Panc1 (cell line): ENCODE measurements at regions not wholly inside any gene's neighbourhood (a gene's known extent, or its start where the extent isn't known, plus 50 kb on each side); places are given as distances from the start of the nearest gene placed in this dataset.

Experiments used
- ATAC-seq: fragments of 200-7000 bp; cut with Tn5 transposase; 2 replicates; pipeline ENCODE4 v1.9.1; 2020; ENCODE audit warnings: mild to moderate bottlenecking, moderate library complexity
- BruUV-seq: library from RNA; stranded (reverse); fragments of 400-500 nt; replicated peaks from 2 replicates; lab custom pipeline; 2021; lab: Mats Ljungman, UMichigan
- CTCF ChIA-PET: fragments of 300-600 bp; sonication (Branson Sonifier 250); formaldehyde crosslinking; loops from one replicate; lab custom pipeline; 2022; ENCODE audit warnings: antibody characterized with exemption; lab: Charles Lee
- POLR2A ChIA-PET: fragments of 300-600 bp; sonication (Branson Sonifier 250); formaldehyde crosslinking; loops from one replicate; lab custom pipeline; 2022; ENCODE audit warnings: antibody characterized with exemption; lab: Charles Lee
- DNase-seq: peaks from one replicate; pipeline ENCODE4 v3.0.0-alpha.2; 2010; ENCODE audit warnings: low read depth, low spot score
- H3K27ac ChIP-seq: 2 replicates; pipeline ENCODE4 v1.5.1; 2011; ENCODE audit warnings: mild to moderate bottlenecking, low read length, inconsistent platforms
- H3K27me3 ChIP-seq: fragments of 200-500 bp; sonication (Bioruptor generic); 2 replicates; pipeline ENCODE4 v1.6.0; 2014; ENCODE audit warnings: low read length, inconsistent platforms; ENCODE audit not compliant: control insufficient read depth, insufficient read depth
- H3K36me3 ChIP-seq: fragments of 200-500 bp; sonication (Bioruptor generic); 2 replicates; pipeline ENCODE4 v1.5.1; 2014; ENCODE audit warnings: inconsistent platforms, mild to moderate bottlenecking, low read length, moderate library complexity; ENCODE audit not compliant: control insufficient read depth, insufficient read depth
- H3K4me1 ChIP-seq: 2 replicates; pipeline ENCODE4 v1.5.1; 2011; ENCODE audit warnings: inconsistent platforms, mild to moderate bottlenecking, low read length, moderate library complexity; ENCODE audit not compliant: control insufficient read depth, insufficient read depth
- H3K4me3 ChIP-seq, 2 experiments: 2 replicates each; pipeline ENCODE4 v1.5.1; 2011 to 2012; ENCODE audit warnings: low read depth in 2 of 2, low read length in 2 of 2, mild to moderate bottlenecking in 2 of 2, inconsistent platforms in 1 of 2, moderate library complexity in 1 of 2
- H3K9me3 ChIP-seq: fragments of 200-500 bp; sonication (Bioruptor generic); 2 replicates; pipeline ENCODE4 v1.5.1; 2014; ENCODE audit warnings: low read depth, mild to moderate bottlenecking, inconsistent platforms, low read length, moderate library complexity; ENCODE audit not compliant: control insufficient read depth, insufficient read depth
- POLR2AphosphoS5 ChIP-seq: IDR thresholded peaks from 2 replicates; pipeline ENCODE4 v1.6.1; 2012; ENCODE audit warnings: mild to moderate bottlenecking, low read depth, low read length, moderate library complexity
- SIN3A ChIP-seq: IDR thresholded peaks from 2 replicates; pipeline ENCODE4 v1.6.1; 2012; ENCODE audit warnings: low read depth, mild to moderate bottlenecking, low read length, moderate library complexity, borderline replicate concordance; ENCODE audit not compliant: insufficient read depth
- TCF7L2 ChIP-seq: IDR thresholded peaks from 2 replicates; pipeline ENCODE4 v1.6.1; 2011; ENCODE audit warnings: mild to moderate bottlenecking, low read depth, low read length, inconsistent platforms
- in situ Hi-C: cut with HindIII; loops from 2 replicates; pipeline ENCODE4 v1.10.0; 2016; ENCODE audit warnings: low sequenced_read_pairs, low pct_unique_long_range_greater_than_20kb
- intact Hi-C: fragments of 100-400 bp; cut with micrococcal nuclease; formaldehyde crosslinking; loops from one replicate; pipeline ENCODE4 v1.10.0; 2022; ENCODE audit not compliant: unreplicated experiment
- TF ChIP-seq, protein P1 (sequence below): fragments of 450-650 bp; IDR thresholded peaks from 2 replicates; pipeline ENCODE4 v1.5.1; 2017; ENCODE audit warnings: mild to moderate bottlenecking
- TF ChIP-seq, protein P2 (sequence below), 2 experiments: IDR thresholded peaks; 2 replicates each; pipeline ENCODE4 v1.6.1; 2011 to 2012; ENCODE audit warnings: low read depth in 2 of 2, control low read depth in 1 of 2, low read length in 1 of 2, mild to moderate bottlenecking in 1 of 2, moderate library complexity in 1 of 2; ENCODE audit not compliant: insufficient read depth in 1 of 2

DNA sequence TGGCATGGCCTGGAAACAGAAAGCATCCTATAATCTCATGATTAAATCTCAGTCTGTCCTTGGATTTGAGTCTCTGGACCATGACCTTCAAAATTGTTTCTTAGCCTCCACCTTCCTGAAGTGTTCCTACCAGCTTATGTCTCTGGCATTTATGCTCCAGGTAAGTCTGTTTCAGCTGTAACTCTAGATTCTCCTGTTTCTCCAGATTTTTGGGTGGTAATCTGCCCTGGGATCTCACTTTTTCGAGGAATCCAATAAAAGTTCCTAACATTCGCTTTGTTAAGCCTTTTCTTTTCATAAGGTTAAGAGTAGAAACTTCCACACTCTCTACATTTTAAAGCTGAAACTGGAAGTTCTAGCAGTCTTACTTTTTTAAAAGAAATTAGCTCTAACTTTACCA, 318.5 kb downstream of the C6orf118 start:
- ATAC-seq, result no peak
- no peaks in the 10 kb centered on the region for H3K36me3 ChIP-seq
- no peaks in the 10 kb centered on the region for H3K9me3 ChIP-seq
- H3K4me1 ChIP-seq, result no peaks in the 10 kb centered on the region
- ChIA-PET CTCF (no interaction called here), POLR2A (no interaction called here)
- in situ Hi-C loops (no loop called here), intact Hi-C loops (no loop called here)
- H3K4me3 ChIP-seq, result no peak overlapping the region
- no peaks in the 10 kb centered on the region for H3K27me3 ChIP-seq
- H3K27ac ChIP-seq, result no peak overlapping the region
- no TSS peak for BruUV-seq
- DNase-seq, result no peak
- TF ChIP-seq, protein P1, sequence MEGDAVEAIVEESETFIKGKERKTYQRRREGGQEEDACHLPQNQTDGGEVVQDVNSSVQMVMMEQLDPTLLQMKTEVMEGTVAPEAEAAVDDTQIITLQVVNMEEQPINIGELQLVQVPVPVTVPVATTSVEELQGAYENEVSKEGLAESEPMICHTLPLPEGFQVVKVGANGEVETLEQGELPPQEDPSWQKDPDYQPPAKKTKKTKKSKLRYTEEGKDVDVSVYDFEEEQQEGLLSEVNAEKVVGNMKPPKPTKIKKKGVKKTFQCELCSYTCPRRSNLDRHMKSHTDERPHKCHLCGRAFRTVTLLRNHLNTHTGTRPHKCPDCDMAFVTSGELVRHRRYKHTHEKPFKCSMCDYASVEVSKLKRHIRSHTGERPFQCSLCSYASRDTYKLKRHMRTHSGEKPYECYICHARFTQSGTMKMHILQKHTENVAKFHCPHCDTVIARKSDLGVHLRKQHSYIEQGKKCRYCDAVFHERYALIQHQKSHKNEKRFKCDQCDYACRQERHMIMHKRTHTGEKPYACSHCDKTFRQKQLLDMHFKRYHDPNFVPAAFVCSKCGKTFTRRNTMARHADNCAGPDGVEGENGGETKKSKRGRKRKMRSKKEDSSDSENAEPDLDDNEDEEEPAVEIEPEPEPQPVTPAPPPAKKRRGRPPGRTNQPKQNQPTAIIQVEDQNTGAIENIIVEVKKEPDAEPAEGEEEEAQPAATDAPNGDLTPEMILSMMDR, result no peak
- TF ChIP-seq SIN3A (no peak), TCF7L2 (no peak), POLR2AphosphoS5 (no peak)
- TF ChIP-seq, protein P2, sequence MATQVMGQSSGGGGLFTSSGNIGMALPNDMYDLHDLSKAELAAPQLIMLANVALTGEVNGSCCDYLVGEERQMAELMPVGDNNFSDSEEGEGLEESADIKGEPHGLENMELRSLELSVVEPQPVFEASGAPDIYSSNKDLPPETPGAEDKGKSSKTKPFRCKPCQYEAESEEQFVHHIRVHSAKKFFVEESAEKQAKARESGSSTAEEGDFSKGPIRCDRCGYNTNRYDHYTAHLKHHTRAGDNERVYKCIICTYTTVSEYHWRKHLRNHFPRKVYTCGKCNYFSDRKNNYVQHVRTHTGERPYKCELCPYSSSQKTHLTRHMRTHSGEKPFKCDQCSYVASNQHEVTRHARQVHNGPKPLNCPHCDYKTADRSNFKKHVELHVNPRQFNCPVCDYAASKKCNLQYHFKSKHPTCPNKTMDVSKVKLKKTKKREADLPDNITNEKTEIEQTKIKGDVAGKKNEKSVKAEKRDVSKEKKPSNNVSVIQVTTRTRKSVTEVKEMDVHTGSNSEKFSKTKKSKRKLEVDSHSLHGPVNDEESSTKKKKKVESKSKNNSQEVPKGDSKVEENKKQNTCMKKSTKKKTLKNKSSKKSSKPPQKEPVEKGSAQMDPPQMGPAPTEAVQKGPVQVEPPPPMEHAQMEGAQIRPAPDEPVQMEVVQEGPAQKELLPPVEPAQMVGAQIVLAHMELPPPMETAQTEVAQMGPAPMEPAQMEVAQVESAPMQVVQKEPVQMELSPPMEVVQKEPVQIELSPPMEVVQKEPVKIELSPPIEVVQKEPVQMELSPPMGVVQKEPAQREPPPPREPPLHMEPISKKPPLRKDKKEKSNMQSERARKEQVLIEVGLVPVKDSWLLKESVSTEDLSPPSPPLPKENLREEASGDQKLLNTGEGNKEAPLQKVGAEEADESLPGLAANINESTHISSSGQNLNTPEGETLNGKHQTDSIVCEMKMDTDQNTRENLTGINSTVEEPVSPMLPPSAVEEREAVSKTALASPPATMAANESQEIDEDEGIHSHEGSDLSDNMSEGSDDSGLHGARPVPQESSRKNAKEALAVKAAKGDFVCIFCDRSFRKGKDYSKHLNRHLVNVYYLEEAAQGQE (IDR thresholded peaks at IDR 0.05; ENCODE audit: insufficient read depth in 1 of 2, low read depth in 2 of 2, low read length in 1 of 2), result no peak

DNA sequence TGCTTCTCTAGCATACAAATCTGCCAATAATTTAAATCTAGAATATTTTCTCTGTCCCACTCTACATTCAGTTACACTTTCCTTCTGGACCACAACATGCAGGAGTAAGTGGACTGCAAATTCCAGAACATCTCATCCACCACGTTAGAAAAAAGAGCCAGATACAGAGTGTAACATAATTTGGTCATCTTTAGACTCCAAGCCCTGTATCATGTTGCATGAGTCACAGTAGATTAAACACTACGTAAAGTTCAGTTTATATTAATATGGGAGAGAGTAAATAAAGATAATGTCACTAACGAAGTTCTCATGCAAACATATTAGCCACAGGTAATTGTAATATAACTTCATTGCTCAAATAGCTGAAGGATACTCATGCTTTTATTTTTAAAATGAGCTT, 327.0 kb downstream of the C6orf118 start:
- no peak overlapping the region for H3K4me3 ChIP-seq
- ATAC-seq (no peak), DNase-seq (no peak)
- H3K36me3 ChIP-seq, result no peaks in the 10 kb centered on the region
- no peak for TF ChIP-seq TCF7L2
- TF ChIP-seq POLR2AphosphoS5, result no peak
- no peak for TF ChIP-seq SIN3A
- TF ChIP-seq, protein P2 (IDR thresholded peaks at IDR 0.05; ENCODE audit: insufficient read depth in 1 of 2, low read depth in 2 of 2, low read length in 1 of 2), result no peak
- TF ChIP-seq, protein P1, result no peak
- no peak overlapping the region for H3K27ac ChIP-seq
- in situ Hi-C loops (no loop called here), intact Hi-C loops (no loop called here)
- no TSS peak for BruUV-seq
- CTCF ChIA-PET, result no interaction called here
- POLR2A ChIA-PET, result no interaction called here
- no peaks in the 10 kb centered on the region for H3K4me1 ChIP-seq
- no peaks in the 10 kb centered on the region for H3K9me3 ChIP-seq
- no peaks in the 10 kb centered on the region for H3K27me3 ChIP-seq
